ENCODE measurements at regions not wholly inside any gene's neighbourhood (a gene's known extent, or its start where the extent isn't known, plus 50 kb on each side); places are given as distances from the start of the nearest gene placed in this dataset.
A peak's percentile ranks its signal among the peaks of the same experiment; 100 is the strongest.

DNA sequence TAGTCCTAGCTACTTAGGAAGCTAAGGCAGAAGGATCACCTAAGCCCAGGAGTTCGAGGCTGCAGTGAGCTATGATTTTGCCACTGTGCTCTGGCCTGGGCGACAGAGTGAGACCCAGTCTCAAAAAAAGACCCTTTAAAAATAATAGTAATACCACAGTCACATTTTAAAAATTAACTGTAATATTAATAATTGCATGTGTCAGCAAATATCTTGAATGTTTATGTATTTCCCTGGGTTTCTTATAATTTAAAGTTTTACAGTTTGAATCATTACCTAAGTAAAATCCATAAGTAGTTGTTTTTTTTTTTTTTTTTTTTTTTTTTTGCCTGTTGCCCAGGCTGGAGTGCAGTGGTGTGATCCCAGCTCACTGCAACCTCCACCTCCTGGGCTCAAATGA lies 69.2 kb downstream of the LYZL2 start:
- no peaks in the 10 kb centered on the region for H3K27me3 ChIP-seq
- H3K27ac ChIP-seq, result no peak overlapping the region
- peaks cover 0 to 12% (median 3%) of the 10 kb centered on the region in 3 donors for H3K4me1 ChIP-seq
- H3K36me3 ChIP-seq, result no peaks in the 10 kb centered on the region
- no peak for TF ChIP-seq POLR2A (IDR thresholded peaks at IDR 0.05)
- TF ChIP-seq, protein P1, sequence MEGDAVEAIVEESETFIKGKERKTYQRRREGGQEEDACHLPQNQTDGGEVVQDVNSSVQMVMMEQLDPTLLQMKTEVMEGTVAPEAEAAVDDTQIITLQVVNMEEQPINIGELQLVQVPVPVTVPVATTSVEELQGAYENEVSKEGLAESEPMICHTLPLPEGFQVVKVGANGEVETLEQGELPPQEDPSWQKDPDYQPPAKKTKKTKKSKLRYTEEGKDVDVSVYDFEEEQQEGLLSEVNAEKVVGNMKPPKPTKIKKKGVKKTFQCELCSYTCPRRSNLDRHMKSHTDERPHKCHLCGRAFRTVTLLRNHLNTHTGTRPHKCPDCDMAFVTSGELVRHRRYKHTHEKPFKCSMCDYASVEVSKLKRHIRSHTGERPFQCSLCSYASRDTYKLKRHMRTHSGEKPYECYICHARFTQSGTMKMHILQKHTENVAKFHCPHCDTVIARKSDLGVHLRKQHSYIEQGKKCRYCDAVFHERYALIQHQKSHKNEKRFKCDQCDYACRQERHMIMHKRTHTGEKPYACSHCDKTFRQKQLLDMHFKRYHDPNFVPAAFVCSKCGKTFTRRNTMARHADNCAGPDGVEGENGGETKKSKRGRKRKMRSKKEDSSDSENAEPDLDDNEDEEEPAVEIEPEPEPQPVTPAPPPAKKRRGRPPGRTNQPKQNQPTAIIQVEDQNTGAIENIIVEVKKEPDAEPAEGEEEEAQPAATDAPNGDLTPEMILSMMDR (IDR thresholded peaks at IDR 0.05), result no peak
- no peak overlapping the region for H3K4me3 ChIP-seq
- intact Hi-C loops (cut with DNase I), result no loop called here
- H3K9me3 ChIP-seq, result no peaks in the 10 kb centered on the region
- DNase-seq, result no peak
- WGBS, 2 donors, result 69 to 87% methylated on average over 2 of the region's 2 CpGs

DNA sequence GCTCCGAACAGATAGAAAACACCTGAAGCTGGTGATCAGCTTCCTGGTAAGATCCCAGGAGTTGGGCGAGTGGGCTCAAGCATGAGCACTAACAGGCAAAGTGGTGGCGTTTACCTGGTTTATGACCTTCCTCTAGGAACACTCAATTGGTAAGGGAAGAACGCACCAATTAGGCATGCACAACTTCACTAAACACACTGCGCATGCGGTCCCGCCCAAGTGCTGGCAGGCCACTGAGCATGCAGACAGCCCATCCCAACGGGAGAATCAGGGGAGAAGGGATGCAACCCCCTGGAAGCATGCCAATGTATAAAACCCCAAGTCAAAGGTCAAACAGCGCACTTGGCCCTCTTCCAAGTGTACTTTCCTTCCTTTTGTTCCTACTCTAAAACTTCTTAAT lies 70.4 kb downstream of the LYZL2 start:
- TF ChIP-seq, protein P1 (IDR thresholded peaks at IDR 0.05), result no peak
- no peak for TF ChIP-seq POLR2A (IDR thresholded peaks at IDR 0.05)
- 58 to 69% methylated on average over 9 of the region's 9 CpGs for WGBS, 2 donors
- Histone ChIP-seq H3K27me3 (no peaks in the 10 kb centered on the region), H3K27ac (no peak overlapping the region), H3K4me1 (peaks cover 0 to 23% (median 11%) of the 10 kb centered on the region in 3 donors), H3K4me3 (no peak overlapping the region), H3K36me3 (no peaks in the 10 kb centered on the region), H3K9me3 (no peaks in the 10 kb centered on the region)
- intact Hi-C loops (cut with DNase I), result no loop called here
- DNase-seq, result no peak

DNA sequence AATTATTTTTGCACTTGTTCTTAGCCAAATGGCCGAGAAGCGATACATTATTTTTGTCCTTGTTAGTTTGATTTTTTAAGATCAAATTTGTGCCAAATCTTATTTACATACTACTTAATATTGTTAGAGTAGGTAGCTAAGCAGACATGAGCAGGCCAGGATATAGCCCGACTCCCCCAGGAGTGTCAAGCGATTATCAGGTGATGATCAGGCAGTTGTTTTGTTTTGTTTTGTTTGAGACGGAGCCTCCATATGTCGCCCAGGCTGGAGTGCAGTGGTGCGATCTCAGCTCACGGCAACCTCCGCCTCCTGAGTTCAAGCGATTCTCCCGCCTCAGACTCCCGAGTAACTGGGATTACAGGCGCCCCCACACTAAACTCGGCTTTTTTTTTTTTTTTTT lies 71.1 kb downstream of the LYZL2 start:
- TF ChIP-seq, protein P1 (IDR thresholded peaks at IDR 0.05), result no peak
- no peak for TF ChIP-seq POLR2A (IDR thresholded peaks at IDR 0.05)
- 79 to 85% methylated on average over 14 of the region's 14 CpGs for WGBS, 2 donors
- no peaks in the 10 kb centered on the region for H3K9me3 ChIP-seq
- intact Hi-C loops (cut with DNase I), result no loop called here
- no peak overlapping the region for H3K27ac ChIP-seq
- no peak overlapping the region for H3K4me3 ChIP-seq
- peaks cover 0 to 31% (median 17%) of the 10 kb centered on the region in 3 donors for H3K4me1 ChIP-seq
- H3K36me3 ChIP-seq, result no peaks in the 10 kb centered on the region
- DNase-seq, result no peak
- no peaks in the 10 kb centered on the region for H3K27me3 ChIP-seq

DNA sequence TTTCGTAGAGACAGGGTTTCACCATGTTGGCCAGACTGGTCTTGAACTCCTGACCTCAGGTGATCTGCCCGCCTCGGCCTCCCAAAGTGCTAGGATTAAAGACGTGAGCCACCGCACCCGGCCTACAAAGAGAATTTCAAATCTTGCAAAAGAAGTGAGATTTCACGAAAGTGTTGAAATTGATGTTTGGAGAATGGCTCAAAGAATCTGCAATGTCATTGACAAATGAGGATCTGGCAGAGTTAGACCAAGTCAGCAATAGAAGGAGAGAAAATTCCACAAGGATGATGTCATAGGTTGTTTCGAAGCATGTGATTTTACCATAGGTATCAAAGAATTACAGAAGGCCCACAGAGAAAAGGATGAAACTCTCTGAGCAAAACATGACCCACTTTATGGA lies 71.7 kb downstream of the LYZL2 start:
- H3K27me3 ChIP-seq, result no peaks in the 10 kb centered on the region
- no peak overlapping the region for H3K27ac ChIP-seq
- no peaks in the 10 kb centered on the region for H3K9me3 ChIP-seq
- no peak overlapping the region for H3K4me3 ChIP-seq
- TF ChIP-seq, protein P1 (IDR thresholded peaks at IDR 0.05), result no peak
- TF ChIP-seq POLR2A (IDR thresholded peaks at IDR 0.05), result no peak
- intact Hi-C loops (cut with DNase I), result no loop called here
- 28 to 30% methylated on average over 4 to 5 of the region's 8 CpGs for WGBS, 2 donors
- no peaks in the 10 kb centered on the region for H3K36me3 ChIP-seq
- no peak for DNase-seq
- peaks cover 0 to 36% (median 22%) of the 10 kb centered on the region in 3 donors for H3K4me1 ChIP-seq

DNA sequence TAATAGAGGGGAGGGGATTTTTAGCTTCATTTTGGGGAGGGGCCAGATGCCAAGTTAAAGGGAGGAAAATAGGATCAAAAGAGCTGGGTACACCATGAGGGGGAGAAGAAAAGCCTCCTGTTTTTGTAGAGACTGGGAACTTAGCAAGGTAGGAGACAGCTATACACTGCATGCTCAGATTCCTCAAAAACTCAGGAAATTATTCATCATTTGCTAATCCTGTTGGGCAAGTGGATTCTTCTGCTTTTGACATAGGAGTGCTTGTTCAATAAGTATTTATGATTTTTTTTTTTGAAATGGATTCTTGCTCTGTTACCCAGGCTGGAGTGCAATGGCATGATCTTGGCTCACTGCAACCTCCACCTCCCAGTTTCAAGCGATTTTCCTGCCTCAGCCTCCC lies 73.4 kb downstream of the LYZL2 start:
- Histone ChIP-seq H3K27ac (peak overlapping the region in 1 of 4 donors; percentile 63), H3K4me1 (peaks cover 0 to 36% (median 24%) of the 10 kb centered on the region in 3 donors), H3K36me3 (no peaks in the 10 kb centered on the region), H3K27me3 (no peaks in the 10 kb centered on the region), H3K9me3 (no peaks in the 10 kb centered on the region), H3K4me3 (no peak overlapping the region)
- 19 to 40% methylated on average over 1 of the region's 1 CpG for WGBS, 2 donors
- intact Hi-C loops (cut with DNase I), result no loop called here
- TF ChIP-seq, protein P1 (IDR thresholded peaks at IDR 0.05), result no peak
- TF ChIP-seq POLR2A (IDR thresholded peaks at IDR 0.05), result no peak
- DNase-seq, result no peak

All from esophagus squamous epithelium (tissue), 5 donors.